ENCODE measurements at regions not wholly inside any gene's neighbourhood (a gene's known extent, or its start where the extent isn't known, plus 50 kb on each side); places are given as distances from the start of the nearest gene placed in this dataset.

DNA sequence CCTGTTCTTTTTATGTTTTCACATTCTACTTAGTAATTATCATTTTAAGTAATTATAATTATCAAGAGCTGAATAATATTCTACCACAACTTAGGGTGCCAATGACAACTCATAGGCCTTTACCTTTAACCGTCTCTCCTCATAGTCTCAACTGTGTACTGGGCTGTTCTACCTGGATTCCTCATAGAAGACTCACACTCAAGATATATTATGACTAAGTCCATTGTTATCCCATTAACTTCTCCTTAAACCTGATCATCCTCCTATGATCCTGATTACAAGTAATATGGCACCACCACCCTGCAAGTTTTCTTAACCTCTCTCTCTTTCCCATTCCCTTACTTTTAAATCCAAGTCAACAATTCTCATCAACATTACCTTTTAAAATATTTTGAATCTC lies 285.9 kb upstream of the VEPH1 start:
- H3K4me1 ChIP-seq, result no peaks in the 10 kb centered on the region
- H3K9me3 ChIP-seq, result no peaks in the 10 kb centered on the region
- H3K27me3 ChIP-seq, result no peaks in the 10 kb centered on the region
- no peak for TF ChIP-seq POLR2A (IDR thresholded peaks at IDR 0.05)
- TF ChIP-seq, protein P1, sequence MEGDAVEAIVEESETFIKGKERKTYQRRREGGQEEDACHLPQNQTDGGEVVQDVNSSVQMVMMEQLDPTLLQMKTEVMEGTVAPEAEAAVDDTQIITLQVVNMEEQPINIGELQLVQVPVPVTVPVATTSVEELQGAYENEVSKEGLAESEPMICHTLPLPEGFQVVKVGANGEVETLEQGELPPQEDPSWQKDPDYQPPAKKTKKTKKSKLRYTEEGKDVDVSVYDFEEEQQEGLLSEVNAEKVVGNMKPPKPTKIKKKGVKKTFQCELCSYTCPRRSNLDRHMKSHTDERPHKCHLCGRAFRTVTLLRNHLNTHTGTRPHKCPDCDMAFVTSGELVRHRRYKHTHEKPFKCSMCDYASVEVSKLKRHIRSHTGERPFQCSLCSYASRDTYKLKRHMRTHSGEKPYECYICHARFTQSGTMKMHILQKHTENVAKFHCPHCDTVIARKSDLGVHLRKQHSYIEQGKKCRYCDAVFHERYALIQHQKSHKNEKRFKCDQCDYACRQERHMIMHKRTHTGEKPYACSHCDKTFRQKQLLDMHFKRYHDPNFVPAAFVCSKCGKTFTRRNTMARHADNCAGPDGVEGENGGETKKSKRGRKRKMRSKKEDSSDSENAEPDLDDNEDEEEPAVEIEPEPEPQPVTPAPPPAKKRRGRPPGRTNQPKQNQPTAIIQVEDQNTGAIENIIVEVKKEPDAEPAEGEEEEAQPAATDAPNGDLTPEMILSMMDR (IDR thresholded peaks at IDR 0.05), result no peak
- DNase-seq, result no peak
- H3K36me3 ChIP-seq (ENCODE audit: low read depth, missing control alignments), result no peaks in the 10 kb centered on the region
- no peak overlapping the region for H3K4me3 ChIP-seq
- H3K27ac ChIP-seq, result no peak overlapping the region
- WGBS, 2 donors, result 98 to 100% methylated on average over 1 of the region's 1 CpG
- intact Hi-C loops (cut with DNase I; ENCODE audit: low total_unique reads), result no loop called here

DNA sequence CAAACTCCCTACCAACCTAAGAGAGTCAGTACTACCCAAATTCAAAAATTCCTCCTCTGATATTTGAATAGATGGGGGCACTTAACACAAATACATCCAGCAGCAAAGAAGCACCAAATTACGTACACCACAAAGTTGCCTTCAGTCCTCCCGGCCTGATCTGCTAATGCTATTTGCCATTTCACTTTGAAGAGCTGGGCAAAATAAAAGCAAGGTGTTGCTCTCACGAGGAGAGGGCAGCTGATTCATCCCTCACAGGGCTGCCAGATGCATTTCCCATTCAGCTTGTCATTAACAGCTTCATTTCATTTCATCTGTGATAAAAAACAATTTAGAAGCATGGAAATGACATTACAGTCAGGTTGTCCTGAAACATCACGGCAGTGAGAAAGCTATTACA lies 283.4 kb upstream of the VEPH1 start:
- TF ChIP-seq POLR2A (IDR thresholded peaks at IDR 0.05), result no peak
- TF ChIP-seq, protein P1 (IDR thresholded peaks at IDR 0.05), result no peak
- H3K36me3 ChIP-seq (ENCODE audit: low read depth, missing control alignments), result no peaks in the 10 kb centered on the region
- no peak for DNase-seq
- H3K4me3 ChIP-seq, result no peak overlapping the region
- WGBS, 2 donors, result 78 to 85% methylated on average over 4 of the region's 4 CpGs
- no peaks in the 10 kb centered on the region for H3K27me3 ChIP-seq
- no peaks in the 10 kb centered on the region for H3K4me1 ChIP-seq
- intact Hi-C loops (cut with DNase I; ENCODE audit: low total_unique reads), result no loop called here
- H3K27ac ChIP-seq, result no peak overlapping the region
- no peaks in the 10 kb centered on the region for H3K9me3 ChIP-seq

DNA sequence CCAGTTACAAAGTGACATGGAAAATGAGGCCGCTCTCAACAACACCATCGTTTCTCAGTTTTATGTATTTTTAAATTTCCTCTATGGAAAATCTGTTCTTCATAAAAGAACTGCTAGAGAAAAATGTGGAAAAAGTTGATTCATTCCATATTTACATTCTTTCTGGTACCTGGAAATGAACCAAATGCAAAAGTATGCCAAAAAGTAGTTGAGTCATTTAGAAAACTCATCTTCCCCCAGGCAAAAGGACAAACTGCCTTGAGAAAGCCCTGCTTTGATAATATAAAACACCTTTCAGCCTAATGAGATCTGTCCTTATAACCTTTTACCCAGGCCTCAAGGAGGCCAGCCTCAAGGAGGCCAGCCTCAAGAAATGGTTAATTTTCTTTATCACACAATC lies 283.0 kb upstream of the VEPH1 start:
- no peak for DNase-seq
- no peaks in the 10 kb centered on the region for H3K4me1 ChIP-seq
- intact Hi-C loops (cut with DNase I; ENCODE audit: low total_unique reads), result no loop called here
- WGBS, 2 donors, result 51 to 58% methylated on average over 2 of the region's 2 CpGs
- TF ChIP-seq, protein P1 (IDR thresholded peaks at IDR 0.05), result no peak
- no peak for TF ChIP-seq POLR2A (IDR thresholded peaks at IDR 0.05)
- no peaks in the 10 kb centered on the region for H3K27me3 ChIP-seq
- H3K27ac ChIP-seq, result no peak overlapping the region
- H3K4me3 ChIP-seq, result no peak overlapping the region
- no peaks in the 10 kb centered on the region for H3K9me3 ChIP-seq
- no peaks in the 10 kb centered on the region for H3K36me3 ChIP-seq (ENCODE audit: low read depth, missing control alignments)

DNA sequence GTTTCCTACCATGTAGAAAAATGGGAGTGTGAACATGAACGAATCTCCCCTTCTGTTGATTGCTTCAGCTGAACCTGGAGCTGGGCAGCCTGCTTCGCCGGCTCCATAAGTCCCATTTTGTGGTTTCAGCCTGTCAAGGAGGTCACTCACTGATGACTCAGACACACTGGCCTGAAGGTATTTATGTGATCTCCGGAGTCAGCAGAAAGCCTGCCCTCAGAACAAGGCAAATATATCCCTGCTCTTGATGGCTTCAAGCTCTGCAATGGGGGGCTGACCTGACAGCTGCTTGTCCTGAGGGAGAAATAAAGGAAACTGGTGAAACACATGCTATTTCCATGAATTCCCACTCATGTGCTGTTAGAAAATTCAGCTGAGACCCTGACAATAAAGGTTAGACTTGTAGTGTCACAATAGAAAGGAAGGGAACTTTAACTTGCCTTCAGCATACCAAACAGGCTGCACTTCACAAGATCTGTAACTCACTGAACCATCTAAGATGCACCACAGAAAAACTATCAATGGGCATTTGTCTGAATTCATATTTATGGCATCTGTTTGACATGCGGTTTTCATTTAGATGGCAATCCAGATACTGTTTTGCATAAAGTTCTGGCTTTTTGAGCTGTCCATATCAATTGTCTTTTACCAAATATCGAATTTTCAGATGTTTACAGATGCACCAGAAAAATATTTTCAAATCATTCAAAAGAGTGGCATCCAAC lies 282.0 kb upstream of the VEPH1 start:
- no peak for DNase-seq
- H3K27ac ChIP-seq, result no peak overlapping the region
- no peaks in the 10 kb centered on the region for H3K36me3 ChIP-seq (ENCODE audit: low read depth, missing control alignments)
- 63 to 69% methylated on average over 6 of the region's 6 CpGs for WGBS, 2 donors
- no peak for TF ChIP-seq POLR2A (IDR thresholded peaks at IDR 0.05)
- TF ChIP-seq, protein P1 (IDR thresholded peaks at IDR 0.05), result no peak
- intact Hi-C loops (cut with DNase I; ENCODE audit: low total_unique reads), result no loop called here
- H3K27me3 ChIP-seq, result no peaks in the 10 kb centered on the region
- H3K9me3 ChIP-seq, result no peaks in the 10 kb centered on the region
- no peak overlapping the region for H3K4me3 ChIP-seq
- no peaks in the 10 kb centered on the region for H3K4me1 ChIP-seq

DNA sequence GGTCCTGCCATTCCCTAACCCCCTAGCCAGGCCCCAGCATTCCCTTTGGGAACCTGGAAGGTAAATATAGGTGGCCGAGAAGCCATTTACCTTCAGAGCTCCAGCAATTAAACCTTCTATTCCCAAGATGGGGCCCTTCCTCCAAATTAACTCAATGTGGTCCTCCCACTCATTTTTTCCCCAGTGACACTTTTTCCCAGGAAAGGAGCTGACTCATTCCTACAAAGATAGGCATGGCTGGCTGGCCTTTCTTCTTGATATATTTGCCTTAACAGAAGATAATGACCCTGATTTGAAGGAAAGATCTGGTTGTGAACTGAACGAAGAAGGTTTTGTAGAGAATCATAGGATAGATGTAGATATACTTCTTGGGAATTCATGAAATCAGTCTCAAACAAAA lies 279.0 kb upstream of the VEPH1 start:
- WGBS, 2 donors, result 84 to 87% methylated on average over 2 of the region's 2 CpGs
- DNase-seq, result no peak
- intact Hi-C loops (cut with DNase I; ENCODE audit: low total_unique reads), result no loop called here

More for the DNA sequence above, 279.0 kb upstream of the VEPH1 start:
- Histone ChIP-seq H3K36me3 (ENCODE audit: low read depth, missing control alignments) (no peaks in the 10 kb centered on the region), H3K9me3 (no peaks in the 10 kb centered on the region), H3K27me3 (no peaks in the 10 kb centered on the region), H3K4me3 (no peak overlapping the region), H3K4me1 (no peaks in the 10 kb centered on the region), H3K27ac (no peak overlapping the region)
- no peak for TF ChIP-seq POLR2A (IDR thresholded peaks at IDR 0.05)
- TF ChIP-seq, protein P1 (IDR thresholded peaks at IDR 0.05), result no peak

All from testis (tissue), 2 donors.